ENCODE measurements at regions not wholly inside any gene's neighbourhood (a gene's known extent, or its start where the extent isn't known, plus 50 kb on each side); places are given as distances from the start of the nearest gene placed in this dataset.

GRCh38 chr17:73921306-73921705 is 277.1 kb upstream of the SDK2 start:
- no TSS peak for BruUV-seq (replicated peaks)
- H3K36me3 ChIP-seq (ENCODE audit: control insufficient read depth, insufficient read depth, low read length) = no peaks in the 10 kb centered on the region
- no peak overlapping the region for H3K27ac ChIP-seq (ENCODE audit: extremely low read depth, low read depth, low read length)
- in situ Hi-C loops (cut with MboI) = no loop called here
- H3K4me1 ChIP-seq (replicated peaks in 1 of 2; ENCODE audit: control insufficient read depth in 2 of 2, insufficient read depth in 2 of 2, low read length in 2 of 2) = no peaks in the 10 kb centered on the region
- H3K4me3 ChIP-seq = no peak overlapping the region
- no peaks in the 10 kb centered on the region for H3K79me2 ChIP-seq (ENCODE audit: control insufficient read depth, insufficient read depth, low read length)
- WGBS (ENCODE audit: insufficient coverage, low coverage, missing lambda C conversion rate) = 0% methylated on average over 2 of the region's 2 CpGs
- ChIA-PET CTCF (ENCODE audit: low intra/inter-chr PET ratio) (interaction anchor here (0.7 kb wide), 1 partner anchor 523 kb away, joined by 3 read pairs; no protein-coding TSS in a partner anchor), POLR2A (no interaction called here)
- intact Hi-C loops (cut with micrococcal nuclease) = no loop called here
- no peak overlapping the region for H2AFZ ChIP-seq (ENCODE audit: low read depth, low read length)
- ATAC-seq = no peak
- no peaks in the 10 kb centered on the region for H3K27me3 ChIP-seq (ENCODE audit: control insufficient read depth in 2 of 2, insufficient read depth in 2 of 2, low read length in 2 of 2)
- DNase-seq (ENCODE audit: extremely low read depth in 1 of 4, low spot score in 3 of 4) = no peak
- no peak overlapping the region for H3K9ac ChIP-seq (ENCODE audit: insufficient read depth in 1 of 2, low read depth in 2 of 2, low read length in 2 of 2)
- no peaks in the 10 kb centered on the region for H3K9me3 ChIP-seq (replicated peaks; ENCODE audit: control insufficient read depth, insufficient read depth, low read depth, low read length)
- no peak for FAIRE-seq
- H4K20me1 ChIP-seq (replicated peaks; ENCODE audit: control insufficient read depth, insufficient read depth, low read length) = no peaks in the 10 kb centered on the region
- no peak overlapping the region for H3K4me2 ChIP-seq (ENCODE audit: insufficient read depth, low read length)
- H3K9me1 ChIP-seq (ENCODE audit: control insufficient read depth, insufficient read depth, low read length) = no peaks in the 10 kb centered on the region
- TF ChIP-seq RFX5 (IDR thresholded peaks at IDR 0.05; ENCODE audit: low read depth, low read length) = no peak
- TF ChIP-seq ZNF280B (CRISPR knock-in tag; IDR thresholded peaks at IDR 0.05) = no peak
- no peak for TF ChIP-seq XRCC3 (IDR thresholded peaks at IDR 0.05)
- TF ChIP-seq NR4A1 (CRISPR knock-in tag; IDR thresholded peaks at IDR 0.05) = no peak
- no peak for TF ChIP-seq NR4A1 (tag; IDR thresholded peaks at IDR 0.05)
- no peak for TF ChIP-seq STAT5B (CRISPR knock-in tag; IDR thresholded peaks at IDR 0.05)
- no peak for TF ChIP-seq ZFP36 (IDR thresholded peaks at IDR 0.05; ENCODE audit: low read depth, low read length, partially characterized antibody)
- no peak for TF ChIP-seq ARID1B (IDR thresholded peaks at IDR 0.05)
- no peak for TF ChIP-seq ZC3H8 (IDR thresholded peaks at IDR 0.05)
- no peak for TF ChIP-seq L3MBTL2 (IDR thresholded peaks at IDR 0.05)
- no peak for TF ChIP-seq ZNF165 (CRISPR knock-in tag; IDR thresholded peaks at IDR 0.05; ENCODE audit: borderline replicate concordance)
- TF ChIP-seq ZNF592 (IDR thresholded peaks at IDR 0.05) = no peak
- TF ChIP-seq ZNF561 (CRISPR knock-in tag; conservative IDR thresholded peaks at IDR 0.05) = no peak
- no peak for TF ChIP-seq CGGBP1 (CRISPR knock-in tag; IDR thresholded peaks at IDR 0.05)
- TF ChIP-seq MITF (IDR thresholded peaks at IDR 0.05) = no peak
- TF ChIP-seq ZNF778 (CRISPR knock-in tag; IDR thresholded peaks at IDR 0.05) = no peak
- no peak for TF ChIP-seq RBM22 (IDR thresholded peaks at IDR 0.05; ENCODE audit: low read depth, low read length, poor library complexity, severe bottlenecking)
- TF ChIP-seq ZNF311 (CRISPR knock-in tag; IDR thresholded peaks at IDR 0.05) = no peak
- TF ChIP-seq TEAD2 (tag; IDR thresholded peaks at IDR 0.05) = no peak
